K562 (cell line): ENCODE measurements at regions not wholly inside any gene's neighbourhood (a gene's known extent, or its start where the extent isn't known, plus 50 kb on each side); places are given as distances from the start of the nearest gene placed in this dataset.

Source experiments
- ATAC-seq: fragments of 200-7000 bp; cut with Tn5 transposase; 3 replicates; pipeline ENCODE4 v1.9.1; 2020; ENCODE audit warnings: moderate library complexity
- BruUV-seq: library from RNA; stranded (reverse); fragments of 400-500 nt; replicated peaks from 2 replicates; lab custom pipeline; 2021; lab: Mats Ljungman, UMichigan
- CTCF ChIA-PET: fragments of 300-600 bp; formaldehyde crosslinking; extraction: SDS; loops from one replicate; lab custom pipeline; 2021; ENCODE audit warnings: low intra/inter-chr PET ratio; lab: Yijun Ruan, JAX
- POLR2A ChIA-PET: fragments of 300-600, 350-650 bp; sonication (Branson Sonifier 250); formaldehyde crosslinking; extraction: SDS; loops from one replicate; lab custom pipeline; 2021; ENCODE audit warnings: antibody characterized with exemption, inconsistent platforms; lab: Yijun Ruan, JAX
- DNase-seq, 4 experiments: peaks; one replicate each; pipeline versions ENCODE4 v3.0.0 to v3.0.0-alpha.2; 2011 to 2018; ENCODE audit warnings: low spot score in 3 of 4, mixed read lengths in 3 of 4; ENCODE audit errors: extremely low read depth in 1 of 4
- FAIRE-seq: peaks from 2 replicates; lab custom pipeline; 2011; peaks lifted over from hg19 to GRCh38; lab: Jason Lieb, UNC
- H2AFZ ChIP-seq: 2 replicates; pipeline ENCODE4 v1.6.0; 2011; ENCODE audit warnings: low read depth, low read length, control low read depth, inconsistent platforms
- H3K27ac ChIP-seq: fragments of 200-600 bp; 3 replicates; pipeline ENCODE4 v1.8.0; 2011; ENCODE audit warnings: low read depth, mild to moderate bottlenecking, control low read depth, inconsistent platforms, low read length, moderate library complexity, mixed read lengths; ENCODE audit errors: extremely low read depth
- H3K27me3 ChIP-seq, 2 experiments: fragments of 300-600 bp in 1 of 2; 2 replicates in 1 of 2; 3 replicates in 1 of 2; pipeline versions ENCODE4 v1.6.0 to v1.8.0; 2011; ENCODE audit warnings: inconsistent platforms in 2 of 2, low read length in 2 of 2, mild to moderate bottlenecking in 1 of 2, mixed read lengths in 1 of 2, moderate library complexity in 1 of 2; ENCODE audit not compliant: control insufficient read depth in 2 of 2, insufficient read depth in 2 of 2
- H3K36me3 ChIP-seq: fragments of 300-600 bp; 3 replicates; pipeline ENCODE4 v1.8.0; 2011; ENCODE audit warnings: mild to moderate bottlenecking, low read length, inconsistent platforms; ENCODE audit not compliant: control insufficient read depth, insufficient read depth
- H3K4me1 ChIP-seq, 2 experiments: fragments of 200-600 bp in 1 of 2; replicated peaks in 1 of 2; 2 replicates in 1 of 2; 3 replicates in 1 of 2; pipeline versions ENCODE4 v1.5.1 to v1.8.0; 2011; ENCODE audit warnings: inconsistent platforms in 2 of 2, low read length in 2 of 2, mild to moderate bottlenecking in 1 of 2, mixed read lengths in 1 of 2, moderate library complexity in 1 of 2; ENCODE audit not compliant: control insufficient read depth in 2 of 2, insufficient read depth in 2 of 2
- H3K4me2 ChIP-seq: 2 replicates; pipeline ENCODE4 v1.6.1; 2011; ENCODE audit warnings: low read length, control low read depth, inconsistent platforms, mixed read lengths; ENCODE audit not compliant: insufficient read depth
- H3K4me3 ChIP-seq: fragments of 200-600 bp; sonication (generic), shearing (Covaris generic); 2 replicates; pipeline ENCODE4 v1.5.1; 2016; ENCODE audit warnings: control low read depth, inconsistent platforms
- H3K79me2 ChIP-seq: fragments of 200-600 bp; 3 replicates; pipeline ENCODE4 v1.8.0; 2011; ENCODE audit warnings: low read length, inconsistent platforms; ENCODE audit not compliant: control insufficient read depth, insufficient read depth
- H3K9ac ChIP-seq, 2 experiments: 2 replicates each; pipeline versions ENCODE4 v1.6.0 to v1.6.1; 2011; ENCODE audit warnings: low read depth in 2 of 2, low read length in 2 of 2, control low read depth in 1 of 2, inconsistent platforms in 1 of 2, mild to moderate bottlenecking in 1 of 2, mixed read lengths in 1 of 2; ENCODE audit not compliant: insufficient read depth in 1 of 2
- H3K9me1 ChIP-seq: one replicate; pipeline ENCODE4 v1.6.0; 2011; ENCODE audit warnings: inconsistent platforms, mild to moderate bottlenecking, low read length, moderate library complexity; ENCODE audit not compliant: control insufficient read depth, insufficient read depth
- H3K9me3 ChIP-seq: replicated peaks from 2 replicates; pipeline ENCODE4 v1.5.1; 2011; ENCODE audit warnings: low read depth, low read length, inconsistent platforms; ENCODE audit not compliant: control insufficient read depth, insufficient read depth
- H4K20me1 ChIP-seq: replicated peaks from 2 replicates; pipeline ENCODE4 v1.6.1; 2011; ENCODE audit warnings: low read length, inconsistent platforms, mixed read lengths; ENCODE audit not compliant: control insufficient read depth, insufficient read depth
- CHD4 ChIP-seq: fragments of 200-600 bp; sonication (generic); IDR thresholded peaks from 3 replicates; pipeline ENCODE4 v1.6.1; 2012; ENCODE audit warnings: low read depth, mild to moderate bottlenecking, mixed read lengths, low read length, inconsistent platforms; ENCODE audit not compliant: insufficient read depth, insufficient replicate concordance, poor library complexity, severe bottlenecking
- DDX20 ChIP-seq: fragments of 450-650 bp; IDR thresholded peaks from 2 replicates; pipeline ENCODE4 v1.6.1; 2016; ENCODE audit warnings: missing genetic modification characterization, low read depth, mild to moderate bottlenecking, missing compliant biosample characterization, moderate library complexity
- FOXK2 ChIP-seq, 2 experiments: fragments of 450-650 bp; IDR thresholded peaks in 1 of 2; conservative IDR thresholded peaks in 1 of 2; 2 replicates each; pipeline ENCODE4 v1.6.1; 2016; ENCODE audit warnings: low read depth in 2 of 2, mild to moderate bottlenecking in 1 of 2
- RBFOX2 ChIP-seq: fragments of 200-400 bp; formaldehyde crosslinking; IDR thresholded peaks from 2 replicates; pipeline ENCODE4 v1.6.1; 2017; ENCODE audit warnings: low read depth, mild to moderate bottlenecking, low read length, moderate library complexity
- SAP30 ChIP-seq: fragments of 200-600 bp; sonication (generic); IDR thresholded peaks from 2 replicates; pipeline ENCODE4 v1.6.1; 2012; ENCODE audit warnings: borderline replicate concordance, low read depth, mild to moderate bottlenecking, moderate library complexity, low read length, control low read depth, inconsistent platforms; ENCODE audit not compliant: insufficient read depth, poor library complexity, severe bottlenecking
- SUPT5H ChIP-seq: fragments of 450-650 bp; IDR thresholded peaks from 2 replicates; pipeline ENCODE4 v1.6.1; 2016
- TBL1XR1 ChIP-seq, 2 experiments: IDR thresholded peaks; 2 replicates each; pipeline ENCODE4 v1.6.1; 2012; ENCODE audit warnings: improper control_type of control experiment in 2 of 2, low read length in 2 of 2, mild to moderate bottlenecking in 1 of 2
- ZNF165 ChIP-seq: fragments of 250-450 bp; sonication (Bioruptor Pico); IDR thresholded peaks from 2 replicates; pipeline ENCODE4 v1.4.0; 2020; ENCODE audit warnings: borderline replicate concordance
- WGBS: fragments of 100-300 bp; shearing (Covaris generic); methylation state at CpG from one replicate; pipeline ENCODE4 v1.1.6; 2016; ENCODE audit warnings: low coverage, mixed read lengths; ENCODE audit not compliant: insufficient coverage; ENCODE audit errors: missing lambda C conversion rate; 5-methylcytosine and 5-hydroxymethylcytosine counted together
- in situ Hi-C: fragments of 300-500 bp; cut with MboI; formaldehyde crosslinking; loops from 4 replicates; pipeline ENCODE4 v1.15.0; 2018; ENCODE audit warnings: inconsistent platforms, mixed read lengths
- intact Hi-C: fragments of 100-400 bp; cut with micrococcal nuclease; formaldehyde crosslinking; loops from 2 replicates; pipeline ENCODE4 v1.14.2; 2022

GRCh38 chr15:38190501-38190900, 62.1 kb upstream of the SPRED1 start:
- Histone ChIP-seq H3K9ac (no peak overlapping the region), H3K9me1 (no peaks in the 10 kb centered on the region), H3K4me2 (no peak overlapping the region), H3K79me2 (no peaks in the 10 kb centered on the region), H3K27me3 (peaks cover 0 to 6% of the 10 kb centered on the region in 2 experiments; a peak in 2 of 5 replicates), H4K20me1 (no peaks in the 10 kb centered on the region), H3K9me3 (no peaks in the 10 kb centered on the region), H3K4me1 (no peaks in the 10 kb centered on the region), H3K36me3 (no peaks in the 10 kb centered on the region), H2AFZ (no peak overlapping the region), H3K4me3 (no peak overlapping the region), H3K27ac (no peak overlapping the region)
- no TSS peak for BruUV-seq
- ATAC-seq (no peak), DNase-seq (no peak), FAIRE-seq (no peak)
- ChIA-PET CTCF (no interaction called here), POLR2A (no interaction called here)
- intact Hi-C loops = no loop called here
- WGBS = 1% methylated on average over 10 of the region's 10 CpGs
- in situ Hi-C loops = no loop called here
- no peak for TF ChIP-seq SAP30
- no peak for TF ChIP-seq TBL1XR1 (IDR thresholded peaks at IDR 0.05; ENCODE audit: low read length in 2 of 2)
- no peak for TF ChIP-seq CHD4
- TF ChIP-seq FOXK2 (conservative IDR thresholded peaks at IDR 0.05 in 1 of 2, IDR thresholded peaks at IDR 0.05 in 1 of 2; ENCODE audit: low read depth in 2 of 2) = no peak
- TF ChIP-seq SUPT5H = no peak

GRCh38 chr15:38192496-38192895, 60.1 kb upstream of the SPRED1 start:
- ChIA-PET CTCF (no interaction called here), POLR2A (interaction anchor here (0.6 kb wide), 1 partner anchor 406 kb away, joined by 4 read pairs; no protein-coding TSS in a partner anchor)
- no peak overlapping the region for H2AFZ ChIP-seq
- no peaks in the 10 kb centered on the region for H3K79me2 ChIP-seq
- FAIRE-seq (no peak), ATAC-seq (no peak), DNase-seq (no peak)
- H3K27ac ChIP-seq = no peak overlapping the region
- intact Hi-C loops = no loop called here
- peaks cover 0 to 4% of the 10 kb centered on the region in 2 experiments; a peak in 2 of 5 replicates for H3K27me3 ChIP-seq
- no peaks in the 10 kb centered on the region for H4K20me1 ChIP-seq
- no peaks in the 10 kb centered on the region for H3K9me1 ChIP-seq
- no peaks in the 10 kb centered on the region for H3K36me3 ChIP-seq
- no TSS peak for BruUV-seq
- H3K9ac ChIP-seq = no peak overlapping the region
- in situ Hi-C loops = no loop called here
- H3K9me3 ChIP-seq = no peaks in the 10 kb centered on the region
- H3K4me1 ChIP-seq = no peaks in the 10 kb centered on the region
- TF ChIP-seq RBFOX2 (no peak), ZNF165 (CRISPR knock-in tag) (no peak), DDX20 (tag) (no peak)
- H3K4me3 ChIP-seq = no peak overlapping the region
- no peak overlapping the region for H3K4me2 ChIP-seq
- 0% methylated on average over 2 of the region's 2 CpGs for WGBS
